Activated naive CD4-positive, alpha-beta T cell treated with anti-CD3 and anti-CD28 coated beads for 36 hours (primary cell): ENCODE measurements at regions not wholly inside any gene's neighbourhood (a gene's known extent, or its start where the extent isn't known, plus 50 kb on each side); places are given as distances from the start of the nearest gene placed in this dataset.

Experiments
- CTCF ChIA-PET: fragments of 350-600 bp; sonication (Branson Sonifier 250); formaldehyde crosslinking; loops from one replicate; lab custom pipeline; 2021; ENCODE audit warnings: antibody characterized with exemption; lab: Charles Lee
- DNase-seq: peaks from one replicate; pipeline ENCODE4 v3.0.0-alpha.2; 2020
- H3K27ac Mint-ChIP-seq: one replicate; pipeline ENCODE4 v1.8.0; 2021; ENCODE audit warnings: mild to moderate bottlenecking, mixed read lengths
- H3K27me3 Mint-ChIP-seq: one replicate; pipeline ENCODE4 v1.8.0; 2021; ENCODE audit warnings: low read depth, mixed read lengths
- H3K36me3 Mint-ChIP-seq: one replicate; pipeline ENCODE4 v1.8.0; 2021; ENCODE audit warnings: low read depth, mixed read lengths
- H3K4me1 Mint-ChIP-seq: one replicate; pipeline ENCODE4 v1.8.0; 2021; ENCODE audit warnings: low read depth, mixed read lengths
- H3K4me3 Mint-ChIP-seq: one replicate; pipeline ENCODE4 v1.8.0; 2021; ENCODE audit warnings: mild to moderate bottlenecking, moderate library complexity, mixed read lengths
- H3K9me3 Mint-ChIP-seq: one replicate; pipeline ENCODE4 v1.8.0; 2021; ENCODE audit warnings: mixed read lengths
- intact Hi-C: fragments of 100-400 bp; cut with micrococcal nuclease; formaldehyde crosslinking; loops from one replicate; pipeline ENCODE4 v1.15.1; 2023

- H3K27me3 Mint-ChIP-seq = no peaks in the 10 kb centered on the region
- no peak overlapping the region for H3K27ac Mint-ChIP-seq
- peaks cover 14% of the 10 kb centered on the region for H3K4me1 Mint-ChIP-seq
- peak overlapping the region; percentile 70 for H3K4me3 Mint-ChIP-seq
- CTCF ChIA-PET = no interaction called here
- peaks cover 2% of the 10 kb centered on the region for H3K9me3 Mint-ChIP-seq
- intact Hi-C loops = no loop called here
- peak; percentile 23 for DNase-seq
- no peaks in the 10 kb centered on the region for H3K36me3 Mint-ChIP-seq
These were observed 298.3 kb downstream of the SHQ1 start for GRCh38 chr3:72549761-72550581.

DNA sequence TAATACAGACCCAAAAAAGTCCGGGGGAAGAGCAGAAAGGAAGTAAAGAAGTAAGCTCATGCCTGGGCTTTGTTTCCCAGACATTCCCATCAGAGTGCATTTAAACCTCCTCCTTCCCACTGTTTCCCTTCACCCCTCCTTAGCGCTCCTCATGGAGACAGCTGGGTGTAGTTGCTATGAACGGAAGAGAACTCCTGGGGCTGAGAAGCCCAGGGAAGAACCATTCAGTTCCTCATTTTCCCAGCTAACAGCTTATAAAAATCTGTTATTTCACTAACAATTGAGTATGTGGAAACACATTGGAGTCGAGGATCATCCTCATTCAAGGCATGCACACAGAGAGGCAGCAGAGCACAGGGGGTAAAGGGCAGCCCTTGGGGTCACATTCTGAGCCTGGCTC, 299.3 kb downstream of the SHQ1 start:
- Mint-ChIP-seq H3K9me3 (no peaks in the 10 kb centered on the region), H3K27ac (no peak overlapping the region), H3K27me3 (no peaks in the 10 kb centered on the region), H3K4me3 (peak overlapping the region; percentile 70), H3K4me1 (peaks cover 14% of the 10 kb centered on the region), H3K36me3 (no peaks in the 10 kb centered on the region)
- intact Hi-C loops = no loop called here
- DNase-seq = no peak
- CTCF ChIA-PET = no interaction called here

DNA sequence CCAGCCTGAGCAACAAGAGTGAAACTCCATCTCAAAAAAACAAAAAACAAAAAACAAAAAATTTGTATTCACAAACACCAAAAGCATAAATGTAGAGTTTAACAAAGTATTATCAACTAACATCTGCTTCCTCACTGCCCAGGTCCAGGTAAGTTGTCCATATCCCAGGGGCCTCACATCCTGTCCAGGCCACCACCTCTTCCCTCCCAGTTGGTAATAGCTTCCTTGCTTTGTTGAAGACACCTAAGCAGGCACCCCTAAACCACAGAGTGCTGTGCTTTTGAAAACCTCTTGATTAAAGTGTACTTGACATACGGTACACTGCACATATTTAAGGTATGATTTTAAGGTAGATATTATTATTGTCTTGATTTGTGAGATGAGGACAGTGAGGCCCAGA, 299.8 kb downstream of the SHQ1 start:
- Mint-ChIP-seq H3K9me3 (no peaks in the 10 kb centered on the region), H3K4me3 (no peak overlapping the region), H3K4me1 (peaks cover 14% of the 10 kb centered on the region), H3K27me3 (no peaks in the 10 kb centered on the region), H3K27ac (no peak overlapping the region), H3K36me3 (no peaks in the 10 kb centered on the region)
- CTCF ChIA-PET = no interaction called here
- intact Hi-C loops = no loop called here
- DNase-seq = no peak

- H3K27me3 Mint-ChIP-seq = no peaks in the 10 kb centered on the region
- H3K4me1 Mint-ChIP-seq = peaks cover 17% of the 10 kb centered on the region
- no peak overlapping the region for H3K4me3 Mint-ChIP-seq
- CTCF ChIA-PET = no interaction called here
- no peak for DNase-seq
- no peaks in the 10 kb centered on the region for H3K9me3 Mint-ChIP-seq
- no peak overlapping the region for H3K27ac Mint-ChIP-seq
- no peaks in the 10 kb centered on the region for H3K36me3 Mint-ChIP-seq
- intact Hi-C loops = no loop called here
These were observed 301.1 kb downstream of the SHQ1 start for GRCh38 chr3:72547183-72547582.

DNA sequence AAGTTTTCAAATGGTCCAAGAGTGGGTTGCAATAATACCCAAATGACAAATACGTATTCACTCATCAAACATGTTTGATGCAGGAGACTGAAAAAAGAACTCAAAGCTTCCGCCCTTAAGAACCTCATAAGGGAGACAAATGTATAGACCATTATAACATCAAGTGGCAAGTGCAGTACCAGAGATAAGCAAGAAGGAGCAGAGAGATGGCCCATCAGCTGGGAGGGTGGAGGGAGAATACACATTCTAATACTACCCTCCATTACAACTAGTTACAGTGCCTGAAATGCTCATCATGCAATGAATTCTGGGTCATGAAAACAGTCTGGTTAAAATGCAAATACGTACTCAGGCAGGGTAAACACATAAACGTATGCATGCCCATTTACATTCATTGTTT, 304.0 kb downstream of the SHQ1 start:
- no peaks in the 10 kb centered on the region for H3K27me3 Mint-ChIP-seq
- peaks cover 9% of the 10 kb centered on the region for H3K4me1 Mint-ChIP-seq
- no peaks in the 10 kb centered on the region for H3K9me3 Mint-ChIP-seq
- CTCF ChIA-PET = no interaction called here
- no peak overlapping the region for H3K27ac Mint-ChIP-seq
- H3K36me3 Mint-ChIP-seq = no peaks in the 10 kb centered on the region
- no peak for DNase-seq
- H3K4me3 Mint-ChIP-seq = no peak overlapping the region
- intact Hi-C loops = no loop called here

GRCh38 chr3:72543246-72543645, 305.0 kb downstream of the SHQ1 start:
- H3K27me3 Mint-ChIP-seq = no peaks in the 10 kb centered on the region
- H3K36me3 Mint-ChIP-seq = no peaks in the 10 kb centered on the region
- DNase-seq = no peak
- peaks cover 7% of the 10 kb centered on the region for H3K4me1 Mint-ChIP-seq
- no peak overlapping the region for H3K27ac Mint-ChIP-seq
- H3K4me3 Mint-ChIP-seq = no peak overlapping the region
- intact Hi-C loops = no loop called here
- H3K9me3 Mint-ChIP-seq = no peaks in the 10 kb centered on the region
- CTCF ChIA-PET = no interaction called here

DNA sequence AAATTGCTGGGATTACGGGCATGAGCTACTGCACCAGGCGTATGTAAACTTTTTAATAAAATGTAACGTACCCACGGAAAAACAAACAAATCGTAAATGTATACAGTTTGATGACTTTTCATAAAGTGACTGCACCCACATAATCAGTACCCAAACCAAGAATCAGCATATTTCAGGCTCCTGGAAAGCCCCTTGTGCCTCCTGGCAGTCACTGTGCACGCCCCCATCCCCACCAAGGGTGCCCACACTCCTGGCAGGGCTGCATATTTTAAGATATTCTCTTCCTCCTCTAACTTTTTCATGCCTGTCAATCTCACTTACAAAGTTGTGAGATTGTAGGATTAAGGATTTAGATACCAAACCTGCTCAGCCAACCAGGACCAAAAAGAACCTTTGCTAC, 305.5 kb downstream of the SHQ1 start:
- CTCF ChIA-PET = no interaction called here
- no peak overlapping the region for H3K4me3 Mint-ChIP-seq
- no peaks in the 10 kb centered on the region for H3K27me3 Mint-ChIP-seq
- intact Hi-C loops = no loop called here
- H3K4me1 Mint-ChIP-seq = peaks cover 11% of the 10 kb centered on the region
- no peaks in the 10 kb centered on the region for H3K36me3 Mint-ChIP-seq
- no peak overlapping the region for H3K27ac Mint-ChIP-seq
- no peak for DNase-seq
- H3K9me3 Mint-ChIP-seq = no peaks in the 10 kb centered on the region

GRCh38 chr3:72539856-72540255, 308.4 kb downstream of the SHQ1 start:
- Mint-ChIP-seq H3K27me3 (no peaks in the 10 kb centered on the region), H3K4me1 (peaks cover 15% of the 10 kb centered on the region), H3K27ac (no peak overlapping the region), H3K36me3 (no peaks in the 10 kb centered on the region), H3K4me3 (no peak overlapping the region), H3K9me3 (no peaks in the 10 kb centered on the region)
- no peak for DNase-seq
- intact Hi-C loops = no loop called here
- CTCF ChIA-PET = no interaction called here

DNA sequence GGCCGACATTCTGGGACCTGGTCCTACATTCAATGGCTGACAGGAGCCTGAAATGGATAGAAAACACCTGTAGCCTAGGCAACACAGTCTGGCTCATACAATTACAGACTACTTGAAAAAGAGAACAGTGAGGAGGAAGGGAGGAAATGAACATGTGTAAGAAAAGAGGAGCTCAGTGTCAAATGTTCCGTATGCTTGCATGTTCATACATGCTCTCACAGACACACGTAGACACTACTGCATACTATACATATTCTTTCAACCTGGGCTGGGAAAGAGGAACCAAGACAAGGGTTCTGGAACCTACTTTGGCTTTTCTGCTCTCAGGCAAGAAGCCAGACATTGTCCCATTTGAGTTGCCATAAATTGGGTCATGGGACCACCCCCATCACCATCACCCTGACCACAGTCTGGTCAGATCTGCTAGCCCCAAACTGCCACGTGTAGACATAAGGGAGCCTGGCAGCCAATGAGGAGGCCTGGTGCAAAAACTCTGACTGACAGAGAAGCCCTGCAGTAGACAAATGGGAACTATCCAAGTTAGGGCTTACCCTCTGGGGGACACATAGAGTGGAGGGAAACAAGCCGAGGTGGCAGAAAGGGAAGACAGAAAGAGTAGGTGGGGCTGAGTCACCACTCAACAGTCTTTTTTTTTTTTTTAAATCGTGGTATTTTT, 310.0 kb downstream of the SHQ1 start:
- intact Hi-C loops = loop anchor here (1.0 kb wide), 1 partner anchor 17 kb away; no protein-coding TSS in a partner anchor
- no peaks in the 10 kb centered on the region for H3K9me3 Mint-ChIP-seq
- peak; percentile 37 for DNase-seq
- H3K27me3 Mint-ChIP-seq = peaks cover 3% of the 10 kb centered on the region
- H3K27ac Mint-ChIP-seq = no peak overlapping the region
- H3K4me3 Mint-ChIP-seq = no peak overlapping the region
- no peaks in the 10 kb centered on the region for H3K36me3 Mint-ChIP-seq
- H3K4me1 Mint-ChIP-seq = peaks cover 21% of the 10 kb centered on the region
- CTCF ChIA-PET = no interaction called here

DNA sequence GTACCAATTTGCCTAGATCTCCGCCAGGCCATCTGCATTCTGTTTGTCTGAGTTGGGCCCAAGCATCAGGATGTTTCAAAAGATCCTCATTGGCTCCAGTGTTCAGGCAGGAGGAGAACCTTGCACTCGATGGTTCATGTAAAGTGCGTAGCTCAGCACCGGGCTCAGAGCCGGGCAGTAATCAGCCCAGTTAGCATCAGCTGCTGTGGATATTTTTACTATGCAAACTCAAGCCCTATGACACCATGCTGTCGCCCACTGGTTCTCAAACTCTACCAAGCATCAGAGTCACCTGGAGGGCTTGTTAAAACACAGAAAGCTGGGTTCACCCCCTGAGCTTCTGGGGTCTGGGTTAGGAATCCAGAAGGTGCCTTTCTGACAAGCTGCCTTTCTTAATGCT, 310.8 kb downstream of the SHQ1 start:
- H3K4me1 Mint-ChIP-seq = peaks cover 18% of the 10 kb centered on the region
- H3K4me3 Mint-ChIP-seq = no peak overlapping the region
- no peaks in the 10 kb centered on the region for H3K9me3 Mint-ChIP-seq
- intact Hi-C loops = no loop called here
- no peaks in the 10 kb centered on the region for H3K36me3 Mint-ChIP-seq
- DNase-seq = no peak
- peaks cover 7% of the 10 kb centered on the region for H3K27me3 Mint-ChIP-seq
- CTCF ChIA-PET = interaction anchor here (0.5 to 0.6 kb wide), 2 partner anchors 129 to 293 kb away, joined by 3 read pairs; no protein-coding TSS in a partner anchor
- no peak overlapping the region for H3K27ac Mint-ChIP-seq

DNA sequence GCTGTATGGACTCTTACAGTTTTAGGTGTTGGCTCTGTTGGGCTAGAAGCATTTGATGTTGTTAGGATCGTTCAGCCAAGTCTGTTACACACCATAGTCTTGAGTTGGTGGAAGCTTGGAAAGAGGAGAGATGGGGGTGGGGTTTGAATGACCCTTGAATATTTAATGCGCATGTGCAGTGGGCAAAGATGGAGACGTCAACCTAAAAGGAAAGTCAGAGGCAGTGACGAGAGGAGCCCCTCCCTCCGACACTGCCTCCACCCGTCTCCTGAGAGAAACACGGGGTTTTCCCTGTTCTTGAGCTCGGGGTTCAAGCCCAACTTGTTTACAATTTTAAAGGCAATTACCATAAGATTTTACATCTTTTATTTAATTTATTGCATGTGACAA, 311.4 kb downstream of the SHQ1 start:
- CTCF ChIA-PET = interaction anchor here (0.6 kb wide), 1 partner anchor 294 kb away, joined by 3 read pairs; no protein-coding TSS in a partner anchor
- peaks cover 9% of the 10 kb centered on the region for H3K27me3 Mint-ChIP-seq
- no peaks in the 10 kb centered on the region for H3K9me3 Mint-ChIP-seq
- no peak for DNase-seq
- H3K4me1 Mint-ChIP-seq = peaks cover 18% of the 10 kb centered on the region
- intact Hi-C loops = no loop called here
- H3K4me3 Mint-ChIP-seq = no peak overlapping the region
- no peak overlapping the region for H3K27ac Mint-ChIP-seq
- no peaks in the 10 kb centered on the region for H3K36me3 Mint-ChIP-seq

DNA sequence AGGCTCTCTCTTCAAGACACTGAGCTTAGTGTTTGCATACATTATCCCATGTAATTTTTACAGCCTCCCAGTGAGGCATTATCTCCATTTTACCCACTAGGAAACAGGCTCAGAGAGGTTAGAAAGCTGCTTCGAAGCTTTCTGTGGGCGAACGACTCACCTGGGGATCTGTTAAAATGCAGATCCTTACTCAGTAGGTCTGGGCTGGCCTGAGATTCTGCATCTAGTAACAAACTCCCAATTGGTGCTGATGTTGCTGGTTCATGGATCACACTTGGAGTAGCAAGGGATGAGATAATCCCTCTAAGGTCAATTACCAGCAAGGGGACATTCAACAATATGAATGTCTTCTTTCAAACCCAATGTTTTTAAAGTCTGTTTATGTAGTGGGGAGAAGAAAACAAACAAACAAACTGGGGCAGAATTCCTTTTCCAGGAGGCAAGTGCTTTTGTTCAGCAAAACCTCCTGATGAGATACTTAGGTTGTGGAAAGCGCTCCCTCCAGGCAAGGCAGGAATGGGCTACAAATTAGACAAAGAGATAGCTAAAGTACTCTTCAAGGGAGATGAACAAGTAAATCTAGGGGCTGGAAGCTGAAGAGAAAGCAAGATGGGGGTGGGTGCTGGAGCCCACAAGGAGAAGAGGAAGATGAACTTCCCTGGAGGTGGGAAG, 311.9 kb downstream of the SHQ1 start:
- intact Hi-C loops = no loop called here
- H3K4me3 Mint-ChIP-seq = no peak overlapping the region
- H3K27me3 Mint-ChIP-seq = peaks cover 9% of the 10 kb centered on the region
- DNase-seq = no peak
- no peaks in the 10 kb centered on the region for H3K9me3 Mint-ChIP-seq
- H3K4me1 Mint-ChIP-seq = peaks cover 18% of the 10 kb centered on the region
- no peak overlapping the region for H3K27ac Mint-ChIP-seq
- H3K36me3 Mint-ChIP-seq = no peaks in the 10 kb centered on the region
- CTCF ChIA-PET = no interaction called here
